IPS DF 4.7 (cell line): ENCODE measurements at regions not wholly inside any gene's neighbourhood (a gene's known extent, or its start where the extent isn't known, plus 50 kb on each side); places are given as distances from the start of the nearest gene placed in this dataset.
"Not testable (repeated sequence)": the region's sequence is repeated elsewhere in the genome, so short reads cannot be mapped to it uniquely, and the experiment has no call there.

ENCODE experiments used
- DNase-seq: peaks from one replicate; pipeline ENCODE4 v3.0.0-alpha.2; 2013; ENCODE audit warnings: low spot score; ENCODE audit errors: extremely low read depth

- no peak for DNase-seq
Measured at GRCh38 chr4:127001933-127002332, 630.8 kb upstream of the INTU start.

- no peak for DNase-seq
Measured at GRCh38 chr4:127006446-127006877, 626.3 kb upstream of the INTU start.

GRCh38 chr4:127007305-127007704 is 625.5 kb upstream of the INTU start:
- DNase-seq = no peak

- DNase-seq = no peak
Measured at GRCh38 chr4:127012549-127012948, 620.2 kb upstream of the INTU start.

- DNase-seq = no peak
Measured at GRCh38 chr4:127015667-127016117, 617.1 kb upstream of the INTU start.

- no peak for DNase-seq
Measured at GRCh38 chr4:127018381-127018780, 614.4 kb upstream of the INTU start.

- DNase-seq = not testable (repeated sequence)
Measured at GRCh38 chr4:127020831-127021230, 611.9 kb upstream of the INTU start.

GRCh38 chr4:127036296-127036695 is 596.5 kb upstream of the INTU start:
- no peak for DNase-seq

GRCh38 chr4:127045861-127046260 is 586.9 kb upstream of the INTU start:
- no peak for DNase-seq

GRCh38 chr4:127047930-127048329 is 584.8 kb upstream of the INTU start:
- no peak for DNase-seq

- no peak for DNase-seq
Measured at GRCh38 chr4:127048376-127049044, 584.2 kb upstream of the INTU start.

- DNase-seq = no peak
Measured at GRCh38 chr4:127049526-127049925, 583.2 kb upstream of the INTU start.

- DNase-seq = no peak
Measured at GRCh38 chr4:127052742-127053141, 580.0 kb upstream of the INTU start.

GRCh38 chr4:127055357-127055756 is 577.4 kb upstream of the INTU start:
- no peak for DNase-seq

- DNase-seq = no peak
Measured at GRCh38 chr4:127069675-127070074, 563.1 kb upstream of the INTU start.

GRCh38 chr4:127071443-127071842 is 561.3 kb upstream of the INTU start:
- DNase-seq = no peak

- no peak for DNase-seq
Measured at GRCh38 chr4:127080141-127080540, 552.6 kb upstream of the INTU start.

- DNase-seq = no peak
Measured at GRCh38 chr4:127081041-127081440, 551.7 kb upstream of the INTU start.

GRCh38 chr4:127082986-127083385 is 549.8 kb upstream of the INTU start:
- DNase-seq = no peak

- DNase-seq = no peak
Measured at GRCh38 chr4:127084666-127085065, 548.1 kb upstream of the INTU start.

GRCh38 chr4:127097061-127097460 is 535.7 kb upstream of the INTU start:
- no peak for DNase-seq

- no peak for DNase-seq
Measured at GRCh38 chr4:127102361-127102760, 530.4 kb upstream of the INTU start.

- no peak for DNase-seq
Measured at GRCh38 chr4:127103681-127104115, 529.1 kb upstream of the INTU start.
